GM23338 (cell line): ENCODE measurements at regions not wholly inside any gene's neighbourhood (a gene's known extent, or its start where the extent isn't known, plus 50 kb on each side); places are given as distances from the start of the nearest gene placed in this dataset.
"Not testable (repeated sequence)": the region's sequence is repeated elsewhere in the genome, so short reads cannot be mapped to it uniquely, and the experiment has no call there.

Source experiments
- ATAC-seq: fragments of 200-7000 bp; cut with Tn5 transposase; 3 replicates; pipeline ENCODE4 v1.9.1; 2020
- DNase-seq: peaks from one replicate; pipeline ENCODE4 v3.0.0-alpha.2; 2015; ENCODE audit warnings: low spot score
- H2AFZ ChIP-seq: fragments of 200-600 bp; sonication (generic); 2 replicates; pipeline ENCODE4 v1.8.0; 2016; ENCODE audit warnings: antibody characterized with exemption, mild to moderate bottlenecking, moderate library complexity
- H3F3A ChIP-seq: fragments of 200-600 bp; sonication (generic); replicated peaks from 2 replicates; pipeline ENCODE4 v1.8.0; 2017; ENCODE audit warnings: antibody characterized with exemption, mixed run types, low read depth
- H3K27ac ChIP-seq: fragments of 200-600 bp; sonication (generic); 2 replicates; pipeline ENCODE4 v1.6.1; 2016; ENCODE audit warnings: low read depth
- H3K27me3 ChIP-seq: fragments of 200-600 bp; sonication (generic); 2 replicates; pipeline ENCODE4 v1.8.0; 2016; ENCODE audit warnings: mild to moderate bottlenecking, mixed run types, moderate library complexity; ENCODE audit not compliant: insufficient read depth
- H3K36me3 ChIP-seq: fragments of 200-600 bp; sonication (generic); 2 replicates; pipeline ENCODE4 v1.8.0; 2016; ENCODE audit warnings: mild to moderate bottlenecking; ENCODE audit not compliant: insufficient read depth
- H3K4me1 ChIP-seq: fragments of 200-600 bp; sonication (generic); 2 replicates; pipeline ENCODE4 v1.8.0; 2016; ENCODE audit warnings: mild to moderate bottlenecking, moderate library complexity; ENCODE audit not compliant: insufficient read depth
- H3K4me2 ChIP-seq: fragments of 200-600 bp; sonication (generic); 2 replicates; pipeline ENCODE4 v1.7.1; 2017; ENCODE audit warnings: mixed run types
- H3K4me3 ChIP-seq: fragments of 200-600 bp; sonication (generic); 2 replicates; pipeline ENCODE4 v1.6.1; 2016; ENCODE audit warnings: mixed run types
- H3K79me2 ChIP-seq: fragments of 200-600 bp; sonication (generic); replicated peaks from 2 replicates; pipeline ENCODE4 v1.8.0; 2017; ENCODE audit warnings: mild to moderate bottlenecking; ENCODE audit not compliant: insufficient read depth
- H3K9me2 ChIP-seq: fragments of 200-600 bp; sonication (generic); 2 replicates; pipeline ENCODE4 v1.8.0; 2017; ENCODE audit not compliant: insufficient read depth
- H4K20me1 ChIP-seq: fragments of 200-600 bp; sonication (generic); replicated peaks from 2 replicates; pipeline ENCODE4 v1.8.0; 2017; ENCODE audit warnings: mild to moderate bottlenecking; ENCODE audit not compliant: insufficient read depth
- H3K27ac Mint-ChIP-seq: 2 replicates; pipeline ENCODE4 v1.8.0; 2020; ENCODE audit warnings: inconsistent platforms, mild to moderate bottlenecking, moderate library complexity, mixed read lengths
- H3K27me3 Mint-ChIP-seq: 3 replicates; pipeline ENCODE4 v1.8.0; 2022; ENCODE audit warnings: low read depth, mild to moderate bottlenecking, moderate library complexity, mixed read lengths, inconsistent platforms; ENCODE audit not compliant: insufficient read depth, poor library complexity
- H3K36me3 Mint-ChIP-seq: 3 replicates; pipeline ENCODE4 v1.8.0; 2021; ENCODE audit warnings: low read depth, mild to moderate bottlenecking, inconsistent platforms, moderate library complexity, mixed read lengths
- H3K4me1 Mint-ChIP-seq: 3 replicates; pipeline ENCODE4 v1.8.0; 2020; ENCODE audit warnings: mild to moderate bottlenecking, inconsistent platforms, mixed read lengths
- H3K4me3 Mint-ChIP-seq: 3 replicates; pipeline ENCODE4 v1.8.0; 2021; ENCODE audit warnings: moderate library complexity, mild to moderate bottlenecking, inconsistent platforms, mixed read lengths
- H3K9me3 Mint-ChIP-seq: 3 replicates; pipeline ENCODE4 v1.8.0; 2020; ENCODE audit warnings: moderate library complexity, mild to moderate bottlenecking, inconsistent platforms, mixed read lengths

- H3K4me2 ChIP-seq, ATAC-seq, H3K4me1 ChIP-seq, H3K27ac Mint-ChIP-seq, H3K27ac ChIP-seq, H2AFZ ChIP-seq, H3K4me3 Mint-ChIP-seq, DNase-seq, H3K36me3 Mint-ChIP-seq, H3K9me3 Mint-ChIP-seq, H3K9me2 ChIP-seq, H3K4me1 Mint-ChIP-seq, H4K20me1 ChIP-seq, H3K27me3 Mint-ChIP-seq, H3K36me3 ChIP-seq, H3F3A ChIP-seq, H3K79me2 ChIP-seq, H3K4me3 ChIP-seq, H3K27me3 ChIP-seq: not testable (repeated sequence)
These were observed 52.7 kb downstream of the CTAGE6 start for GRCh38 chr7:143704813-143705212.

- not testable (repeated sequence) for H3F3A ChIP-seq, H3K79me2 ChIP-seq, H3K27me3 Mint-ChIP-seq, H3K36me3 Mint-ChIP-seq, H4K20me1 ChIP-seq, H3K9me3 Mint-ChIP-seq, DNase-seq, H3K4me3 ChIP-seq, H3K4me1 Mint-ChIP-seq, H3K36me3 ChIP-seq, H3K9me2 ChIP-seq, H2AFZ ChIP-seq, H3K4me2 ChIP-seq, H3K27ac ChIP-seq, H3K27ac Mint-ChIP-seq, H3K4me3 Mint-ChIP-seq, H3K4me1 ChIP-seq, H3K27me3 ChIP-seq
- ATAC-seq = peak; percentile 100
These were observed 56.5 kb downstream of the CTAGE6 start for GRCh38 chr7:143700759-143701699.
